ENCODE measurements at regions not wholly inside any gene's neighbourhood (a gene's known extent, or its start where the extent isn't known, plus 50 kb on each side); places are given as distances from the start of the nearest gene placed in this dataset.

DNA sequence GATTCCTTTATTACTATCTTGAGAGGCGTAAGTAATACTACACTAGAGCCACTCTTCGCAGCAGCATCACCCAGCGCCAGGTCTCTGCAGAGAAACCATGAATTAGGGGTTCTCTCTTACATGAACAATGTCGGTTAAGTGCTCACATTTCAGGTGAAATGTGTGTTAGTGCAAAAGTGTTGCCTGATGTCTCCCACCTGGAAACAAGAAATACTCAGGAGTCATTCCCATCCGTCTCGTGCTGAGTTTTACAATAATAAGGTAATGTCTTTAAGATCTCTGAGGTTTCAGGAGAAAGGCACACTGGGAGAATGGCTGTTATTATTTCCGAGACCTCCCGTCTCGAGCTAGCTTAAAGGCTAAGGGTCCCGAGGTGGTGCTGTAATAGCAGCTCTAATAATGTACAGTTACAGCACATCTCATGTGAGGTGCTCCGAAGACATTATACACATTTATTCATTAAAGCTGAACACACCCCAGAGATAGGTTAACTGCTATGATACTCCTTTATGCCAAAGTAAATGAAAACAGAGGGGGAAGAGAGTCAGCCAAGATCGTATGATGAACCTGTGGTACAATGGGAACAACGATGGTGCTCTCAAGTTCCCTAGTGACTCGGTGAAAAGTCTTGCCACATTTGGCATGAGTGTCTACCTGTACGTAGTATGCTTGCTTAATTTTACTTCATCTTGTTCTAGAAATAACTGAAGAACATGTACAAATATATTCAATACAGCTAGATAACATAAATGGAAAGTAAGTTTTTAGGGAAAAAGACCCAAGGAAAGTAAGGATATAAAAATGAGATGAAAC is 458.3 kb upstream of the CITED2 start:
- H4K20me1 ChIP-seq (ENCODE audit: insufficient read depth, poor library complexity, severe bottlenecking) = no peaks in the 10 kb centered on the region
- H3K9me2 ChIP-seq (replicated peaks; ENCODE audit: insufficient read depth) = no peaks in the 10 kb centered on the region
- 93% methylated on average over 15 of the region's 15 CpGs for WGBS (ENCODE audit: low lambda C conversion rate, missing lambda C conversion rate)
- no peak for DNase-seq (ENCODE audit: low spot score)
- H3K9me3 ChIP-seq (ENCODE audit: low read depth) = no peaks in the 10 kb centered on the region
- no peaks in the 10 kb centered on the region for H3K36me3 ChIP-seq (replicated peaks; ENCODE audit: insufficient read depth, low read depth)
- H3K4me1 ChIP-seq (ENCODE audit: insufficient read depth) = no peaks in the 10 kb centered on the region
- no peak overlapping the region for H3K4me2 ChIP-seq
- no peaks in the 10 kb centered on the region for H3K27me3 ChIP-seq
- H2AFZ ChIP-seq = no peak overlapping the region
- no peak overlapping the region for H3K27ac ChIP-seq
- H3K79me2 ChIP-seq = no peaks in the 10 kb centered on the region
- H3K4me3 ChIP-seq = no peak overlapping the region
- TF ChIP-seq CTCF (IDR thresholded peaks at IDR 0.05; ENCODE audit: poor library complexity) (no peak), EZH2 (IDR thresholded peaks at IDR 0.05; ENCODE audit: borderline replicate concordance) (no peak), EZH2phosphoT487 (IDR thresholded peaks at IDR 0.05; ENCODE audit: low read depth, severe bottlenecking, unreplicated experiment) (no peak)

- H3K27ac ChIP-seq = no peak overlapping the region
- no peaks in the 10 kb centered on the region for H3K27me3 ChIP-seq
- H3K36me3 ChIP-seq (replicated peaks; ENCODE audit: insufficient read depth, low read depth) = no peaks in the 10 kb centered on the region
- no peaks in the 10 kb centered on the region for H3K9me2 ChIP-seq (replicated peaks; ENCODE audit: insufficient read depth)
- no peak overlapping the region for H3K4me2 ChIP-seq
- H3K9me3 ChIP-seq (ENCODE audit: low read depth) = no peaks in the 10 kb centered on the region
- no peak overlapping the region for H3K4me3 ChIP-seq
- WGBS (ENCODE audit: low lambda C conversion rate, missing lambda C conversion rate) = 78% methylated on average over 4 of the region's 4 CpGs
- no peak for TF ChIP-seq EZH2 (IDR thresholded peaks at IDR 0.05; ENCODE audit: borderline replicate concordance)
- TF ChIP-seq EZH2phosphoT487 (IDR thresholded peaks at IDR 0.05; ENCODE audit: low read depth, severe bottlenecking, unreplicated experiment) = no peak
- no peak for TF ChIP-seq CTCF (IDR thresholded peaks at IDR 0.05; ENCODE audit: poor library complexity)
- no peaks in the 10 kb centered on the region for H3K79me2 ChIP-seq
- H3K4me1 ChIP-seq (ENCODE audit: insufficient read depth) = no peaks in the 10 kb centered on the region
- no peak overlapping the region for H2AFZ ChIP-seq
- DNase-seq (ENCODE audit: low spot score) = no peak
- H4K20me1 ChIP-seq (ENCODE audit: insufficient read depth, poor library complexity, severe bottlenecking) = no peaks in the 10 kb centered on the region
These were observed 455.1 kb upstream of the CITED2 start for GRCh38 chr6:139829576-139829975.

DNA sequence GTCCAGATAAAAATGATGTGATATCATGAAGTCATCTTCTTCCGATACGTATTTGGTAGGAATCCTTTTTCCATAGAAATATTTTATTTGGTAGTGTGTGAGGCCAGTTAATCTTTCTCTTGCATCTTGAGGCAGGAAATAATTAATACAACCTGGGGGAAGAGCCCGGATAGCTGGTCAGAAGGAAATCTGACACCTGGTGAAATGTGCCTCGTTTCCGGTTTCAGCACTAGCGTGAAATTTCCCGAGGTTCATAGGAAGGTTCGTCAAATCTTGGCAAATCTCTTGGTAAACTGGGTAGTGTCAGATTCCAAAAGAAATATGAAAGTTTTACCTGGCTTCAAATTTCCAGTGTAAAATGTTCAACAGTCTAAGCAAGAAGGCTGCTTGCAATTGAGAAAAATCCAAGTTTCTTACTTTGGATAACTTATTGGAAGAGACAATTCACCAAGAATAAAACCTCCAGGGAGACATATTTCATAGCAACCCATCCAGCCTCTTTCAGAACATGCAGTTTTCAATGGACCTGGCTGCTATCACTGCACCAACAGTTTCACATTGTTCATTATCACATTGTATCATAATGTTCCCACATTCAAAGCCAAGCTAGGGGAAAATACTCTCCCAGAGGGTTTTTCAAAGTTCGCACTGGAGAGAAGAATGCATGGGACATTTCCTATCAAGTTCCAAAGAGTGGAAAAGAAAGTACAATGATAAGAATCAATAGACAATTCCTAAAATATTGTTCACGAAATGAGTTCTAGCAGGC is 454.5 kb upstream of the CITED2 start:
- no peaks in the 10 kb centered on the region for H3K27me3 ChIP-seq

More for the DNA sequence above, 454.5 kb upstream of the CITED2 start:
- TF ChIP-seq CTCF (IDR thresholded peaks at IDR 0.05; ENCODE audit: poor library complexity) = no peak
- TF ChIP-seq EZH2phosphoT487 (IDR thresholded peaks at IDR 0.05; ENCODE audit: low read depth, severe bottlenecking, unreplicated experiment) = no peak
- TF ChIP-seq EZH2 (IDR thresholded peaks at IDR 0.05; ENCODE audit: borderline replicate concordance) = no peak
- Histone ChIP-seq H3K27ac (no peak overlapping the region), H3K4me1 (ENCODE audit: insufficient read depth) (no peaks in the 10 kb centered on the region), H3K9me3 (ENCODE audit: low read depth) (no peaks in the 10 kb centered on the region), H3K36me3 (replicated peaks; ENCODE audit: insufficient read depth, low read depth) (no peaks in the 10 kb centered on the region), H2AFZ (no peak overlapping the region), H3K79me2 (no peaks in the 10 kb centered on the region), H3K4me3 (no peak overlapping the region), H3K9me2 (replicated peaks; ENCODE audit: insufficient read depth) (no peaks in the 10 kb centered on the region), H3K4me2 (no peak overlapping the region), H4K20me1 (ENCODE audit: insufficient read depth, poor library complexity, severe bottlenecking) (no peaks in the 10 kb centered on the region)
- no peak for DNase-seq (ENCODE audit: low spot score)
- 70% methylated on average over 10 of the region's 10 CpGs for WGBS (ENCODE audit: low lambda C conversion rate, missing lambda C conversion rate)

All from hepatocyte (in vitro differentiated cells).